ENCODE measurements at regions not wholly inside any gene's neighbourhood (a gene's known extent, or its start where the extent isn't known, plus 50 kb on each side); places are given as distances from the start of the nearest gene placed in this dataset.
"Not testable (repeated sequence)": the region's sequence is repeated elsewhere in the genome, so short reads cannot be mapped to it uniquely, and the experiment has no call there.

DNA sequence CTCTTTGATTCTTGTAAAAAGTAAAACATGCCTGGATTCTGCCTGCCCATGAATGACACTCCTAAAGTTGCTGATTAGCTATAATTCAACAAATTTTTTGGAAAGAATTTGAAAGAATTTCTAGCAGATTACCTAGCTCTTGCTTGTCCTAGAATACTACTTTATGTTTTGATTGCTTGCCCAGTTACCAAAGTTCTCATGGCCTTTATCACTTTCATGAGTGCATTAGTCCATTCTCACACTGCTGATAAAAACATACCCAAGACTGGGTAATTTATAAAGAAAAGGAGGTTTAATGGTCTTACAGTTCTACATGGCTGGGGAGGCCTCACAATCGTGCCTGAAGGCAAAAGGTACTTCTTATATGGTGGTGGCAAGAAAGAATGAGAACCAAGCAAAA lies 1137.3 kb downstream of the SORCS1 start:
- H3K9me2 ChIP-seq (replicated peaks; ENCODE audit: control insufficient read depth, low read length), result no peaks in the 10 kb centered on the region
- no peaks in the 10 kb centered on the region for H3K79me2 ChIP-seq (ENCODE audit: control insufficient read depth, low read length)
- H3K4me1 ChIP-seq (ENCODE audit: control insufficient read depth, low read length), result no peaks in the 10 kb centered on the region
- no peaks in the 10 kb centered on the region for H3F3A ChIP-seq (ENCODE audit: control insufficient read depth, insufficient read depth)
- no peaks in the 10 kb centered on the region for H4K20me1 ChIP-seq (ENCODE audit: control insufficient read depth, insufficient read depth, low read depth, low read length)
- H3K4me3 ChIP-seq (ENCODE audit: low read length), result no peak overlapping the region
- no peaks in the 10 kb centered on the region for H3K9me3 ChIP-seq (ENCODE audit: control insufficient read depth, insufficient read depth, low read length)
- TF ChIP-seq CTCF (IDR thresholded peaks at IDR 0.05; ENCODE audit: low read depth, low read length, poor library complexity, severe bottlenecking) (no peak), EZH2phosphoT487 (IDR thresholded peaks at IDR 0.05; ENCODE audit: borderline replicate concordance, low read length) (no peak)
- no peak overlapping the region for H3K27ac ChIP-seq (ENCODE audit: low read depth, low read length)
- H3K36me3 ChIP-seq (ENCODE audit: control insufficient read depth, low read length), result no peaks in the 10 kb centered on the region
- no peak overlapping the region for H3K4me2 ChIP-seq (ENCODE audit: low read length)
- no peaks in the 10 kb centered on the region for H3K27me3 ChIP-seq (ENCODE audit: control insufficient read depth, low read length)

- no peaks in the 10 kb centered on the region for H3K79me2 ChIP-seq (ENCODE audit: control insufficient read depth, low read length)
- no peaks in the 10 kb centered on the region for H3K9me3 ChIP-seq (ENCODE audit: control insufficient read depth, insufficient read depth, low read length)
These were observed 1139.2 kb downstream of the SORCS1 start for GRCh38 chr10:106025208-106025811.

GRCh38 chr10:106023329-106023728 lies 1141.2 kb downstream of the SORCS1 start:
- H3K9me3 ChIP-seq (ENCODE audit: control insufficient read depth, insufficient read depth, low read length), result no peaks in the 10 kb centered on the region
- H3K27ac ChIP-seq (ENCODE audit: low read depth, low read length), result no peak overlapping the region
- no peaks in the 10 kb centered on the region for H3K36me3 ChIP-seq (ENCODE audit: control insufficient read depth, low read length)
- H3K4me2 ChIP-seq (ENCODE audit: low read length), result no peak overlapping the region
- TF ChIP-seq EZH2phosphoT487 (IDR thresholded peaks at IDR 0.05; ENCODE audit: borderline replicate concordance, low read length), result no peak
- no peak for TF ChIP-seq CTCF (IDR thresholded peaks at IDR 0.05; ENCODE audit: low read depth, low read length, poor library complexity, severe bottlenecking)
- H3K4me3 ChIP-seq (ENCODE audit: low read length), result no peak overlapping the region
- H4K20me1 ChIP-seq (ENCODE audit: control insufficient read depth, insufficient read depth, low read depth, low read length), result no peaks in the 10 kb centered on the region
- H3K27me3 ChIP-seq (ENCODE audit: control insufficient read depth, low read length), result no peaks in the 10 kb centered on the region
- H3K4me1 ChIP-seq (ENCODE audit: control insufficient read depth, low read length), result no peaks in the 10 kb centered on the region
- no peaks in the 10 kb centered on the region for H3K9me2 ChIP-seq (replicated peaks; ENCODE audit: control insufficient read depth, low read length)
- no peaks in the 10 kb centered on the region for H3K79me2 ChIP-seq (ENCODE audit: control insufficient read depth, low read length)
- no peaks in the 10 kb centered on the region for H3F3A ChIP-seq (ENCODE audit: control insufficient read depth, insufficient read depth)

More at GRCh38 chr10:106025208-106025811, 1139.2 kb downstream of the SORCS1 start:
- H3K36me3 ChIP-seq (ENCODE audit: control insufficient read depth, low read length), result no peaks in the 10 kb centered on the region
- H3F3A ChIP-seq (ENCODE audit: control insufficient read depth, insufficient read depth), result no peaks in the 10 kb centered on the region
- no peak for TF ChIP-seq EZH2phosphoT487 (IDR thresholded peaks at IDR 0.05; ENCODE audit: borderline replicate concordance, low read length)
- no peak for TF ChIP-seq CTCF (IDR thresholded peaks at IDR 0.05; ENCODE audit: low read depth, low read length, poor library complexity, severe bottlenecking)
- H3K4me3 ChIP-seq (ENCODE audit: low read length), result no peak overlapping the region
- no peaks in the 10 kb centered on the region for H4K20me1 ChIP-seq (ENCODE audit: control insufficient read depth, insufficient read depth, low read depth, low read length)
- H3K27me3 ChIP-seq (ENCODE audit: control insufficient read depth, low read length), result no peaks in the 10 kb centered on the region
- no peak overlapping the region for H3K27ac ChIP-seq (ENCODE audit: low read depth, low read length)
- no peaks in the 10 kb centered on the region for H3K4me1 ChIP-seq (ENCODE audit: control insufficient read depth, low read length)
- H3K9me2 ChIP-seq (replicated peaks; ENCODE audit: control insufficient read depth, low read length), result no peaks in the 10 kb centered on the region
- H3K4me2 ChIP-seq (ENCODE audit: low read length), result no peak overlapping the region

GRCh38 chr10:106019559-106019958 lies 1144.9 kb downstream of the SORCS1 start:
- not testable (repeated sequence) for H3K27me3 ChIP-seq (ENCODE audit: control insufficient read depth, low read length); H3K4me1 ChIP-seq (ENCODE audit: control insufficient read depth, low read length); H3K4me2 ChIP-seq (ENCODE audit: low read length); H3K9me2 ChIP-seq (replicated peaks; ENCODE audit: control insufficient read depth, low read length); H3K27ac ChIP-seq (ENCODE audit: low read depth, low read length); H3K9me3 ChIP-seq (ENCODE audit: control insufficient read depth, insufficient read depth, low read length); H4K20me1 ChIP-seq (ENCODE audit: control insufficient read depth, insufficient read depth, low read depth, low read length); H3K36me3 ChIP-seq (ENCODE audit: control insufficient read depth, low read length); H3F3A ChIP-seq (ENCODE audit: control insufficient read depth, insufficient read depth); H3K79me2 ChIP-seq (ENCODE audit: control insufficient read depth, low read length); H3K4me3 ChIP-seq (ENCODE audit: low read length)

DNA sequence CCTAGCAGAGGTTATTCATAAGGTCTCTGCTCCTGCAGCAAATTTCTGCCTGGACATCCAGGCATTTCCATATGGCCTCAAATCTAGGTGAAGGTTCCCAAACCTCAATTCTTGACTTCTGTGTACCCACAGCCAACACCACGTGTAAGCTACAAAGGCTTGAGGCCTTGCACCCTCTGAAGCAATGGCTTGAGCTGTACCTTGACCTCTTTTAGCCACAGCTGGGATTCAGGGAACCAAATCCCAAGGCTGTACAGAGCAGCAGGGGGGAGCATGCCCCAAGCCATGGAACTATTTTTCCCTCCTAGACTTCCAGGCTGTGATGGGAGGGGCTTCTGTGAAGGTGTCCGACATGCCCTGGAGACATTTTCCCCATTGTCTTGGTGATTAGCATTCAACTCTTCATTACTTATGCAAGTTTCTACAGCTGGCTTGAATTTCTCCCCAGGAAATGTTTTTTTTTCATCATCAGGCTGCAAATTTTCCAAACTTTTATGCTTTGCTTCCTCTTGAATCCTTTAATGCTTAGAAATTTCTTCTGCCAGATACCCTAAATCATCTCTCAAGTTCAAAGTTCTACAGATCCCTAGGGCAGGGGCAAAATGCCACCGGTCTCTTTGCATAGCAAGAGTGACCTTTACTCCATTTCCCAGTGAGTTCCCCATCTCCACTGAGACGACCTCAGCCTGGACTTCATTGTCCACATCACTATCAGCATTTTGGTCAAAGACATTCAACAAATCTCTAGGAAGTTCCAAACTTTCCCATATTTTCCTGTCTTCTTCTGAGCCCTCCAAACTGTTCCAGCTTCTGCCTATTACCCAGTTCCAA lies 1148.9 kb downstream of the SORCS1 start:
- H3K9me2 ChIP-seq (replicated peaks; ENCODE audit: control insufficient read depth, low read length); H3K4me2 ChIP-seq (ENCODE audit: low read length); H3K79me2 ChIP-seq (ENCODE audit: control insufficient read depth, low read length); H3K27ac ChIP-seq (ENCODE audit: low read depth, low read length); H3K27me3 ChIP-seq (ENCODE audit: control insufficient read depth, low read length); H3K36me3 ChIP-seq (ENCODE audit: control insufficient read depth, low read length); H3K9me3 ChIP-seq (ENCODE audit: control insufficient read depth, insufficient read depth, low read length); H3K4me1 ChIP-seq (ENCODE audit: control insufficient read depth, low read length); H3F3A ChIP-seq (ENCODE audit: control insufficient read depth, insufficient read depth); H4K20me1 ChIP-seq (ENCODE audit: control insufficient read depth, insufficient read depth, low read depth, low read length); H3K4me3 ChIP-seq (ENCODE audit: low read length): not testable (repeated sequence)
